ENCODE measurements at regions not wholly inside any gene's neighbourhood (a gene's known extent, or its start where the extent isn't known, plus 50 kb on each side); places are given as distances from the start of the nearest gene placed in this dataset.

GRCh38 chr19:30674656-30675055 is 302.5 kb downstream of the ZNF536 start:
- no peak overlapping the region for H3K4me3 Mint-ChIP-seq

GRCh38 chr19:30673336-30673735 is 301.2 kb downstream of the ZNF536 start:
- Histone ChIP-seq H3K9ac (ENCODE audit: insufficient read depth, low read length, poor library complexity, severe bottlenecking) (no peak overlapping the region), H2AFZ (ENCODE audit: insufficient read depth, low read depth, low read length, poor library complexity, severe bottlenecking) (no peak overlapping the region), H3K4me2 (replicated peaks; ENCODE audit: extremely low read depth, low read length, poor library complexity, severe bottlenecking) (no peak overlapping the region), H3K4me1 (ENCODE audit: control insufficient read depth in 1 of 2, insufficient read depth in 2 of 2, low read length in 2 of 2) (no peaks in the 10 kb centered on the region), H3K4me3 (replicated peaks in 1 of 3; ENCODE audit: low read depth in 2 of 3, low read length in 3 of 3) (no peak overlapping the region), H3K27ac (ENCODE audit: low read depth in 1 of 2, low read length in 2 of 2) (no peak overlapping the region), H3K79me2 (ENCODE audit: insufficient read depth, low read length) (no peaks in the 10 kb centered on the region), H3K9me3 (replicated peaks in 1 of 2; ENCODE audit: control insufficient read depth in 1 of 2, insufficient read depth in 1 of 2, low read length in 2 of 2) (no peaks in the 10 kb centered on the region), H4K20me1 (ENCODE audit: insufficient read depth, low read length) (no peaks in the 10 kb centered on the region), H3K27me3 (ENCODE audit: control insufficient read depth in 2 of 2, insufficient read depth in 2 of 2, low read length in 2 of 2) (peaks cover 0 to 3% of the 10 kb centered on the region in 2 donors), H3K36me3 (replicated peaks in 1 of 2; ENCODE audit: control insufficient read depth in 1 of 2, insufficient read depth in 2 of 2, low read length in 2 of 2) (no peaks in the 10 kb centered on the region)
- Mint-ChIP-seq H3K4me1 (no peaks in the 10 kb centered on the region), H3K27me3 (ENCODE audit: low read depth in 3 of 3) (peaks cover 6 to 19% (median 14%) of the 10 kb centered on the region in 3 donors), H3K36me3 (no peaks in the 10 kb centered on the region), H3K9me3 (no peaks in the 10 kb centered on the region), H3K4me3 (no peak overlapping the region), H3K27ac (no peak overlapping the region)
- no peak for TF ChIP-seq CTCF (IDR thresholded peaks at IDR 0.05)
- 89% methylated on average over 6 of the region's 8 CpGs for WGBS (ENCODE audit: insufficient coverage)
- intact Hi-C loops (cut with micrococcal nuclease): no loop called here
- no peak for DNase-seq

More at GRCh38 chr19:30674656-30675055, 302.5 kb downstream of the ZNF536 start:
- WGBS (ENCODE audit: insufficient coverage): 87% methylated on average over 6 of the region's 6 CpGs
- no peaks in the 10 kb centered on the region for H3K4me1 ChIP-seq (ENCODE audit: control insufficient read depth in 1 of 2, insufficient read depth in 2 of 2, low read length in 2 of 2)
- no peaks in the 10 kb centered on the region for H3K79me2 ChIP-seq (ENCODE audit: insufficient read depth, low read length)
- no peak overlapping the region for H2AFZ ChIP-seq (ENCODE audit: insufficient read depth, low read depth, low read length, poor library complexity, severe bottlenecking)
- H3K4me2 ChIP-seq (replicated peaks; ENCODE audit: extremely low read depth, low read length, poor library complexity, severe bottlenecking): no peak overlapping the region
- peaks cover 5 to 15% (median 8%) of the 10 kb centered on the region in 3 donors for H3K27me3 Mint-ChIP-seq (ENCODE audit: low read depth in 3 of 3)
- H3K36me3 Mint-ChIP-seq: no peaks in the 10 kb centered on the region
- intact Hi-C loops (cut with micrococcal nuclease): no loop called here
- no peak overlapping the region for H3K27ac Mint-ChIP-seq
- DNase-seq: no peak
- no peak overlapping the region for H3K9ac ChIP-seq (ENCODE audit: insufficient read depth, low read length, poor library complexity, severe bottlenecking)
- H3K9me3 Mint-ChIP-seq: no peaks in the 10 kb centered on the region
- no peak for TF ChIP-seq CTCF (IDR thresholded peaks at IDR 0.05)
- no peaks in the 10 kb centered on the region for H3K9me3 ChIP-seq (replicated peaks in 1 of 2; ENCODE audit: control insufficient read depth in 1 of 2, insufficient read depth in 1 of 2, low read length in 2 of 2)
- no peaks in the 10 kb centered on the region for H4K20me1 ChIP-seq (ENCODE audit: insufficient read depth, low read length)
- no peak overlapping the region for H3K27ac ChIP-seq (ENCODE audit: low read depth in 1 of 2, low read length in 2 of 2)
- no peaks in the 10 kb centered on the region for H3K27me3 ChIP-seq (ENCODE audit: control insufficient read depth in 2 of 2, insufficient read depth in 2 of 2, low read length in 2 of 2)
- no peak overlapping the region for H3K4me3 ChIP-seq (replicated peaks in 1 of 3; ENCODE audit: low read depth in 2 of 3, low read length in 3 of 3)
- no peaks in the 10 kb centered on the region for H3K4me1 Mint-ChIP-seq
- H3K36me3 ChIP-seq (replicated peaks in 1 of 2; ENCODE audit: control insufficient read depth in 1 of 2, insufficient read depth in 2 of 2, low read length in 2 of 2): no peaks in the 10 kb centered on the region
